ENCODE measurements at regions not wholly inside any gene's neighbourhood (a gene's known extent, or its start where the extent isn't known, plus 50 kb on each side); places are given as distances from the start of the nearest gene placed in this dataset.

- no peak for TF ChIP-seq EZH2 (IDR thresholded peaks at IDR 0.05; ENCODE audit: low read length, unreplicated experiment)
- no peak for TF ChIP-seq CTCF (conservative IDR thresholded peaks at IDR 0.05; ENCODE audit: low read depth, low read length)
- no peak for TF ChIP-seq EZH2phosphoT487 (IDR thresholded peaks at IDR 0.05; ENCODE audit: borderline replicate concordance, low read length)
Measured at GRCh38 chr13:59409634-59410200, 754.0 kb downstream of the DIAPH3 start.
